ENCODE measurements at regions not wholly inside any gene's neighbourhood (a gene's known extent, or its start where the extent isn't known, plus 50 kb on each side); places are given as distances from the start of the nearest gene placed in this dataset.

- H3K4me1 Mint-ChIP-seq = no peaks in the 10 kb centered on the region
- Histone ChIP-seq H3K4me3 (no peak overlapping the region), H3K27ac (ENCODE audit: low read depth) (no peak overlapping the region), H3K4me2 (no peak overlapping the region), H3K27me3 (ENCODE audit: insufficient read depth) (no peaks in the 10 kb centered on the region), H4K20me1 (replicated peaks; ENCODE audit: insufficient read depth) (no peaks in the 10 kb centered on the region), H3F3A (replicated peaks; ENCODE audit: low read depth) (no peaks in the 10 kb centered on the region), H3K4me1 (ENCODE audit: insufficient read depth) (no peaks in the 10 kb centered on the region), H2AFZ (peak overlapping the region; percentile 74), H3K79me2 (replicated peaks; ENCODE audit: insufficient read depth) (no peaks in the 10 kb centered on the region), H3K9me2 (ENCODE audit: insufficient read depth) (peaks cover 20% of the 10 kb centered on the region), H3K36me3 (ENCODE audit: insufficient read depth) (no peaks in the 10 kb centered on the region)
- H3K36me3 Mint-ChIP-seq (ENCODE audit: low read depth) = peaks cover 3% of the 10 kb centered on the region; the same call in 1 of the 3 replicates
- DNase-seq (ENCODE audit: low spot score) = no peak
- H3K27ac Mint-ChIP-seq = no peak overlapping the region
- H3K9me3 Mint-ChIP-seq = no peaks in the 10 kb centered on the region; the same call in 2 of the 3 replicates
- no peak for TF ChIP-seq JUNB (IDR thresholded peaks at IDR 0.05; ENCODE audit: unreplicated experiment)
- no peak for TF ChIP-seq EZH2phosphoT487 (IDR thresholded peaks at IDR 0.05; ENCODE audit: unreplicated experiment)
- no peak for TF ChIP-seq ZNF114 (CRISPR knock-in tag; IDR thresholded peaks at IDR 0.05)
- TF ChIP-seq STAT1 (IDR thresholded peaks at IDR 0.05; ENCODE audit: unreplicated experiment) = no peak
- no peak for TF ChIP-seq NANOG (IDR thresholded peaks at IDR 0.05; ENCODE audit: borderline replicate concordance)
- no peak for TF ChIP-seq CREB1 (CRISPR knock-in tag; IDR thresholded peaks at IDR 0.05; ENCODE audit: low read depth)
- TF ChIP-seq ZNF462 (CRISPR knock-in tag; IDR thresholded peaks at IDR 0.05) = no peak
- no peak for TF ChIP-seq CTCF (conservative IDR thresholded peaks at IDR 0.05; ENCODE audit: low read depth in 2 of 2)
- no peak for TF ChIP-seq REST (IDR thresholded peaks at IDR 0.05; ENCODE audit: unreplicated experiment)
- no peak for TF ChIP-seq POLR2AphosphoS5 (IDR thresholded peaks at IDR 0.05; ENCODE audit: low read depth)
- no peak for TF ChIP-seq ETS1 (IDR thresholded peaks at IDR 0.05)
- no peak for TF ChIP-seq EZH2 (IDR thresholded peaks at IDR 0.05; ENCODE audit: low read depth, unreplicated experiment)
- TF ChIP-seq ZNF331 (CRISPR knock-in tag; IDR thresholded peaks at IDR 0.05; ENCODE audit: low read depth) = no peak
- ATAC-seq = no peak
- peaks cover 1% of the 10 kb centered on the region for H3K27me3 Mint-ChIP-seq (ENCODE audit: insufficient read depth, low read depth, poor library complexity)
- H3K4me3 Mint-ChIP-seq = no peak overlapping the region
These were observed 261.2 kb downstream of the HIVEP2 start for GRCh38 chr6:142683714-142684141.
